GM18858 (cell line): ENCODE measurements at regions not wholly inside any gene's neighbourhood (a gene's known extent, or its start where the extent isn't known, plus 50 kb on each side); places are given as distances from the start of the nearest gene placed in this dataset.
"Not testable (repeated sequence)": the region's sequence is repeated elsewhere in the genome, so short reads cannot be mapped to it uniquely, and the experiment has no call there.

Experiments
- ATAC-seq: cut with Tn5 transposase; IDR thresholded peaks from one replicate; pipeline ENCODE4 v1.9.1; 2021; ENCODE audit not compliant: unreplicated experiment

DNA sequence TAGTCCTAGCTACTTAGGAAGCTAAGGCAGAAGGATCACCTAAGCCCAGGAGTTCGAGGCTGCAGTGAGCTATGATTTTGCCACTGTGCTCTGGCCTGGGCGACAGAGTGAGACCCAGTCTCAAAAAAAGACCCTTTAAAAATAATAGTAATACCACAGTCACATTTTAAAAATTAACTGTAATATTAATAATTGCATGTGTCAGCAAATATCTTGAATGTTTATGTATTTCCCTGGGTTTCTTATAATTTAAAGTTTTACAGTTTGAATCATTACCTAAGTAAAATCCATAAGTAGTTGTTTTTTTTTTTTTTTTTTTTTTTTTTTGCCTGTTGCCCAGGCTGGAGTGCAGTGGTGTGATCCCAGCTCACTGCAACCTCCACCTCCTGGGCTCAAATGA, 69.2 kb downstream of the LYZL2 start:
- no peak for ATAC-seq

DNA sequence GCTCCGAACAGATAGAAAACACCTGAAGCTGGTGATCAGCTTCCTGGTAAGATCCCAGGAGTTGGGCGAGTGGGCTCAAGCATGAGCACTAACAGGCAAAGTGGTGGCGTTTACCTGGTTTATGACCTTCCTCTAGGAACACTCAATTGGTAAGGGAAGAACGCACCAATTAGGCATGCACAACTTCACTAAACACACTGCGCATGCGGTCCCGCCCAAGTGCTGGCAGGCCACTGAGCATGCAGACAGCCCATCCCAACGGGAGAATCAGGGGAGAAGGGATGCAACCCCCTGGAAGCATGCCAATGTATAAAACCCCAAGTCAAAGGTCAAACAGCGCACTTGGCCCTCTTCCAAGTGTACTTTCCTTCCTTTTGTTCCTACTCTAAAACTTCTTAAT, 70.4 kb downstream of the LYZL2 start:
- ATAC-seq, result no peak

DNA sequence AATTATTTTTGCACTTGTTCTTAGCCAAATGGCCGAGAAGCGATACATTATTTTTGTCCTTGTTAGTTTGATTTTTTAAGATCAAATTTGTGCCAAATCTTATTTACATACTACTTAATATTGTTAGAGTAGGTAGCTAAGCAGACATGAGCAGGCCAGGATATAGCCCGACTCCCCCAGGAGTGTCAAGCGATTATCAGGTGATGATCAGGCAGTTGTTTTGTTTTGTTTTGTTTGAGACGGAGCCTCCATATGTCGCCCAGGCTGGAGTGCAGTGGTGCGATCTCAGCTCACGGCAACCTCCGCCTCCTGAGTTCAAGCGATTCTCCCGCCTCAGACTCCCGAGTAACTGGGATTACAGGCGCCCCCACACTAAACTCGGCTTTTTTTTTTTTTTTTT, 71.1 kb downstream of the LYZL2 start:
- ATAC-seq, result no peak

DNA sequence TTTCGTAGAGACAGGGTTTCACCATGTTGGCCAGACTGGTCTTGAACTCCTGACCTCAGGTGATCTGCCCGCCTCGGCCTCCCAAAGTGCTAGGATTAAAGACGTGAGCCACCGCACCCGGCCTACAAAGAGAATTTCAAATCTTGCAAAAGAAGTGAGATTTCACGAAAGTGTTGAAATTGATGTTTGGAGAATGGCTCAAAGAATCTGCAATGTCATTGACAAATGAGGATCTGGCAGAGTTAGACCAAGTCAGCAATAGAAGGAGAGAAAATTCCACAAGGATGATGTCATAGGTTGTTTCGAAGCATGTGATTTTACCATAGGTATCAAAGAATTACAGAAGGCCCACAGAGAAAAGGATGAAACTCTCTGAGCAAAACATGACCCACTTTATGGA, 71.7 kb downstream of the LYZL2 start:
- no peak for ATAC-seq

DNA sequence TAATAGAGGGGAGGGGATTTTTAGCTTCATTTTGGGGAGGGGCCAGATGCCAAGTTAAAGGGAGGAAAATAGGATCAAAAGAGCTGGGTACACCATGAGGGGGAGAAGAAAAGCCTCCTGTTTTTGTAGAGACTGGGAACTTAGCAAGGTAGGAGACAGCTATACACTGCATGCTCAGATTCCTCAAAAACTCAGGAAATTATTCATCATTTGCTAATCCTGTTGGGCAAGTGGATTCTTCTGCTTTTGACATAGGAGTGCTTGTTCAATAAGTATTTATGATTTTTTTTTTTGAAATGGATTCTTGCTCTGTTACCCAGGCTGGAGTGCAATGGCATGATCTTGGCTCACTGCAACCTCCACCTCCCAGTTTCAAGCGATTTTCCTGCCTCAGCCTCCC, 73.4 kb downstream of the LYZL2 start:
- ATAC-seq, result no peak

DNA sequence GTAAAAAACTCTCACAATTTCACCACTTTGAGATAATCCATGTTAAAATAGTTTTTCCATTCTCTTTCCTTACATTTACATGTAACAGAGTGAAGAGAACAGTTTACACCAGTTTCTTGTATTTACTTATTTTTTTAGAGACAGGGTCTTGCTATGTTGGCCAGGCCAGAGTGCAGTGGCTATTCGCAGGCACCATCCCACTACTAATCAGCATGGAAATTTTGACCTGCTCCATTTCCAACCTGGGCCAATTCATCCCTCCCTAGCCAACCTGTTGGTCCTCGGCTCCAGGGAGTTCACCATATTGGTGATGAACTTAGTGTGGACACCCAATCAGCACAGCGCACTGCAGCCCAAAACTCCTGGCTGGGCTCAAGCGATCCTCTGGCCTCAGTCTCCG, 74.1 kb downstream of the LYZL2 start:
- ATAC-seq, result no peak

DNA sequence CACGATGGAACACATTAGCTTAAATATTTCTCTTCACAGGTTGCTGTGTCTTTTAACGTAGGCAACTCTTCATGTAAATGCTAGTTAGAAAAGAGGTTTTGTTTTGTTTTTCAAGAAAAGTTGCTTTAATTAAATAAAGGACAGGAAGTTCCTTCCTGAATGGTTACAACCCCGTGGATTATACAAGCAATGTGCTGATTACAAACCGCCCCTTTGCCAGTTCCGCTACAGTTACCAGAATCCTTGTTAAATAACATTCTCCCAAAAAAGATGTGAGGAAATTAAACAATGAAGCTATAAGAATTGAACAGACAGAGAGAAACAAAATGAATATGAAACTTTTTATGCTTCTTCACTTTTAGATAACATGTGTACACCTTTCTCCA, 75.1 kb downstream of the LYZL2 start:
- ATAC-seq, result no peak

DNA sequence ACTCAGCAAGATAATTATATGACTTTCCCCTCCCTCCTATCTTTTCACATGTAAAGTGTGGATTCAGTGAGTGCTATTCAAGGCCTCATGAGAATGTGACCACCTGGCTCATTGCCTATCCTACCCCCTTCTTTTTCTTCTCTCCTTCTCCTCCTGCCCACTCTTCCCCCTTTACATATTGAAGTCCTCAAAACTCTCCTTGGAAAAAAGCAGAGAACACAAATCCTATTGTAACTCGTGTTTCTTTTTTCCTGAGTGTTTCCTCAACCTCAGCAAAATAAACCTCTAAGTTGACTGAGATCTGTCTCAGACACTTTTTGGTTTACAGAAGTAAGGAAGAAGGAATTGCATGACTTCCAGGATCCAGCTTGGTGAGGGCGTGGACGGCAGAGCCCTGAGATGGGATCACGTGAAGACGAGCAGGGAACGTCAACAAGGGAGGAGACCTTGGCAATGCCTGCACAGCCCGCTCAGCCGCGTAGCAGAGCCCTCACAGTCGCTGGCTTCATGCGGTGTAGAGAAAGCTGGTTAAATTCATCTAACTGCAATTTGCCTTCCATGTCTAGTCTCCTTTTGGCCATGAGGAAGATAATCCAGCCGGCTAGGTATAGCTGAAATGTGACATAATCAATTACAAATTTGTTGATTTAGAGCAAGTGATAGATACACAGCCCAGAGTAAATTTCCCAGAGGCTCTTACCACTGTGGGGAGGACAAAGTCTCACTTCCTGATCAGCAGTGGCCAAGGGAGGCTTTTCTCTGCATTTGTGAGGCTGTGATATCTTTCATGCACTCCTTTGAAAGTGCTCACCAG, 75.7 kb downstream of the LYZL2 start:
- ATAC-seq, result no peak

DNA sequence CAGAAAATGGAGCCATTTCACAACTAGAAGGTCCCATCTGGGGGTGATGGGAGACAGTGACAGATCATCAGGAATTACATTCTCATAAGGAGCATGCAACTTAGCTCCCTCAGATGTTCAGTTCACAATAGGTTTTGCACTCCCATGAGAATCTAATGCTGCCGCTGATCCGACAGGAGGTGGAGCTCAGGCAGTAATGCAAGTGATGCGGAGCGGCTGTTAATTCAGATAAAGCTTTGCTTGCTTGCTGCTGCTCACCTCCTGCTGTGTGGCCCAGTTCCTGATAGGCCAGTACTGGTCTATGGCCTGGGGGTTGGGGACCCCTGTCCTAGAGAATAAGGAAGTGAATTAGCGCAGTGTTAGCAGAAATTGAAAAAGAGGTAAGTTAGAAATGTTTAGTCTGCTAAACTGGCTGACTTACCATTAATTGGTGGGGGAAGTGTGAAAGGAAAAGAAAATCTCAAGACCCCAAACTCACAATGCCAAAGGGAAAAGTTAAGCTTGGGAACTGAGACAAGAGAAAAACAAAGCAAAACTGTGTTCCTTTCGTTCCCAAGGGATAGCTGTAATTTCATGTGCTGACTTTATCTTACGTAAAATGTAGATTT, 76.4 kb downstream of the LYZL2 start:
- no peak for ATAC-seq

DNA sequence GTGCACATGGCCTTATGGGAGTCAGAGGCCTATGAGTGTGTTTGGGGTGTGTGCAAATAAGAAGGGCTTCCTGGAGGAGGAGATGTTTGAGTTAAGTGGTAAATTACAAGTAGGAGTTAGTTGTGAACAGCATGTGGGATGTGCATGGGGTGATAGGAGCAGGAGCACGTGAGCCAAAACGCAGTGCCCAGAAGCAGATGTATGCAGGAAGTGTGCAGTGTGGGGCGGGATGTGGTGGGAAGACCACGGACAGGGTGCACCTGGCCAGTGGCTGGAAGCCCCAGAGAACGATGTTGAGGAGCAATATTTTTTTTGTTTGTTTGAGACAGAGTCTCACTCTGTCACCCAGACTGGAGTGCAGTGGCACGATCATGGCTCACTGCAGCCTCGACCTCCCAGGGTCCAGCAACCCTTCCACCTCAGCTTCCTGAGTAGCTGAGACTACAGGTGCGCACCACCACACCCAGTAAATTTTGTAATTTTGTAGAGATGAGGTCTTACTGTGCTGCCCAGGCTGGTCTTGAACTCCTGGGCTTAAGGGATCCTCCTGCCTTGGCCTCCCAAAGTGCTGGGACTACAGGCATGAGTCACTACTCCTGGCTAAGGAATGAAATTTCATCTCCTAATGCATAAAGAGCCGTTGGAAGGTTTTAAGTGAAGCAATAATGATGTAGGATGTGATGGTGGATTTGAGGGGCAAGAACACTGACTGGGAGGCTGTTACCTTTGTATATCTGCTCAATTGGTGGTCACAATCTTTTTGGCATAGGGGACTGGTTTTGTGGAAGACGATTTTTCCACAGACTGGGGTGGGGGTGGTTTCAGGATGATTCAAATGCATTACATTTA, 78.4 kb downstream of the LYZL2 start:
- ATAC-seq, result no peak

DNA sequence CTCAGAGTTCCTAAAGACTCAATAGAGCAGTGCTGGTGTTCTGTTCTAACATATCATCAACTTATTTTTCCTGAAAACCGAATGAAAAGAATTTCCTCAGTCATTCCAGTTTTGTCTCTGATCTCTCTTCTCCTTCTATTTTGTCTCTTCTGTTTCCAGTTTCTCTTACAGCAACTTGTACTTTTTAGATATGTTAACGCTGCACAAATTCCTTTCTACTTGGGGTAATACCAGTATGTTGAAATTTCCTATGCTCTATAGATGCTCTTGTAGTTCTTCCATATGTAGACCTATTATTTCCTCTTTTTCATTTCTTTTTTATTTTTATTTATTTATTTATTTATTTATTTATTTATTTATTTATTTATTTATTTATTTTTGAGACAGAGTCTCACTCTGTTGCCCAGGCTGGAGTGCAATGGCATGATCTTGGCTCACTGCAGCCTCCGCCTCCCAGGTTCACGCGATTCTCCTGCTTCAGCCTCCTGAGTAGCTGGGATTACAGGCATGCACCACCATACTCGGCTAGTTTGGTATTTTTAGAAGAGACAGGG, 80.3 kb downstream of the LYZL2 start:
- not testable (repeated sequence) for ATAC-seq

DNA sequence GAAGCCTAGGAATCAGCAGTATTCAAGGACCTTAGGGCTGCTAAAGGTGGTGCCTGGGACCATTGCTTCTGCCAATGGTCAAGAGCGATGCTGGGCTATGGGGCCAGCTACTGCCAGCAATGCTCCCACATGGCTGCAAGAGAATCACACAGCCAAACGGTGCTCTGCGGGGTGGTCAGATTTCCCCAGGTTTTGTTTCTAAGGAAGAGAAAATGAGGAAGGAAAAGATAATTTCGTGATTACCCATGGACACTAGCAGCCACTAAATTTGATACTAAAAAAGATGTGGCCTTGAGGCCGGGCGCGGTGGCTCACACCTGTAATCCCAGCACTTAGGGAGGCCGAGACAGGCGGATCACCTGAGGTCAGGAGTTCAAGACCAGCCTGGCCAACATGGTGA, 83.0 kb downstream of the LYZL2 start:
- ATAC-seq, result no peak

DNA sequence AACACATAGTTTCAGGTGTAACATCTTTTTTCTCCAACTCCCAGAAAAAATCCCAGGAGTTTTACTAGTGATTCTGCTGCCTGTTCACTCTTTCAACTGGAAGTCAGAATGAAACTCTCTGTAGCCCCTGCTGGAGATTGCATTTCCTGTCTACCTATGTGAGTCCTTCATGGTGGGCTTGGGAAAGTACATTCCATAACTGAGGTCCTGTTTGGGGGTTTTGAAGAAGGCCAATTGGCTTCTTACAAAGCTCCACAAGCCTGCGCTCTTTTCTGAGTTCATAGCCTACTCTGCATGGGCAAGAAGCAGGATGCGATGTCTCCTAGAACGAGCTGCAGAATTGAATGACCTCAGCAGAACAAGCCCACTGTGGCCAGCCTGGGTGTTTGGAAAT, 86.7 kb downstream of the LYZL2 start:
- no peak for ATAC-seq

DNA sequence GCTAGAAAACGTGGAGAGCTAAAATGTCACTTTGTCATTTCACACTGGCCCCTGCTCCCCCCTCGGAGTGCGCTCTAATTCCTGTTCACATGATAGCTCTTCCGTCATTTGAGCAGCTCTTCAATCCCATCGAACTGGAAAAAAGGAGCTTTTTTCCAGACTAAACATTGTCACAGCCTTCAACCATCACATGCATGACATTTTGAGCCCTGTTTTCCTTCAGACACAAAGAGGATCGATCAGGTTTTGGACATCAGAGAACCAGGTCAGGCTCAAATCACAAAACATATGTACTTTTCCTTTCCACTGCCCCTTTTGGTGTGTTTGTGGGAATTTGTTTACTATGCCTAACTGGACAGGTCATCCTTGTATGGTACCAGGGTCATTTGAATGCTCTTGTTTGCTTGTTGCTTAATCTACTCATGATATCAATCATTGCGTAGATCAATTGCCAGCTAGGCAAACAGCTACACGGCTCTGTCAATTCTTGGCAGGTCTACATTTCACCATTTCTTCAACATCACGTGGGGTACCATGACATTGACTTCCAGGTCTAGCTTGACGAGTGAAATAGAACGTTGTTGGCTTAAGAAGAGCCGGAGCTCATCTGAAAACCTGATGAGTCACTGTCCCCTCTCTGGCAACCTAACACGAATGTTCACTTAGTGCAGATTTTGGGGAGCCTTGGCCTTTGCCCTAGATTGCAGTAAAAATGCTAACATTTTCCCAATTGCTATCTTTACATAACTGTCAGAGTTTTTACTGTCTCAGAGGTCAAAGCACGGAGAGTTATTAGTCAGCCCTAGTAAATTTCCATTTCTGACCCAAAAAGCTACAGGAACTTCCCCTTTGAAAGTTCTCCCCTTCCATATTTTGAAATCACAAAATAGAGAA, 87.3 kb downstream of the LYZL2 start:
- ATAC-seq, result no peak

DNA sequence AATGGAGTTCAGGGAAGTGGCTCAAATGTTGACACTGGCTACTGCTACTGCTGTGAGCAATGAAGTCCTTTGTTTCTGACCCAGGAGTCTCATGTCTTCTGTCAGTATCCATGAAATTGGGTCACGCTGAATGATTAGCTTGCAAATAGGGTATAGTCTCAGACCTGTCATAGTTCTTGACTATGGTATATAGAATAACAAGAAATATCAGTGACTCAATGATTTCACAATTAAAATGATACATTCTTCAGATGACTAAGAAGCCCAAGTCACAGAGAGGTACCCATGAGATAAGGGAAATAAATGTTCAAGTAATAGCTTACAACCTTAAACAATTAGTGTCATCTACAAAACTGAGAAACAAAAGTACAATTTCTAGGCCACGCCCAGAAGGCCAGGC, 89.3 kb downstream of the LYZL2 start:
- ATAC-seq, result no peak

DNA sequence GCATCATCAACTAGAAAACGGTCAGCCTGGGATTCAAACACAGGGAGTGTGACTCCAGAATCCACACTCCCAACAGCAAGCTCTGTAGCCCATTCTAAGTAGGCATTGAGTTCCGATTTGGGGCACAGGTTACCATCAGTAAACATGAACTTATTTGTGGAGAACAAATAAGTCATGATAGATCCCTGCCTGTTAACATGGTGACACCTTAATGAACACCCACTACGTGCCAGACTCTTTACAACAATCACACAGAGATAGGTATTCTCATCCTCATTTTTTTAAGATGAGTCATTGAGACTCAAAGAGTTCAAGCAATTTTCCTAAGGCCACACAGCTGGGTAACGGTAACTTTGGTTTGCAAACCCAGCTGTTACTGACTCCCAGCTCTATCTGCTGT, 91.5 kb downstream of the LYZL2 start:
- no peak for ATAC-seq

DNA sequence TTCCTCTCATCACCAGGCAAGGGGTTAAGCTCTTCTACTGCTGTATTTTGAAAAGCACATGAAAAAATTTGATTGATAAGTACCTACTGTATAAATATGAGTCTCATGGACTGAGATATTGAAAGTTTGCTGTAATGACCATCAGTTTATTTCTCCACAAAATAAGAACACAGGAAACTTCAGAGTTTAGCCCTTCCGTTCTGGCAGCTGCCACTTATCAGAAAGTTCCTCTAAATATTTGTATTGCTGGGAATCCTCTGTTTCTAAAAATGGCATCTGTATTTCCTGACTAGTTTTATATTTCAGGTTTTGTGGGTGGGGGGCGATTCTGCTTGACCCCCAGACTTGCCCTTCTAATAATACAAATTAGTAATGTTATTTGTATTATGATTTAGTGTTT, 92.0 kb downstream of the LYZL2 start:
- no peak for ATAC-seq

DNA sequence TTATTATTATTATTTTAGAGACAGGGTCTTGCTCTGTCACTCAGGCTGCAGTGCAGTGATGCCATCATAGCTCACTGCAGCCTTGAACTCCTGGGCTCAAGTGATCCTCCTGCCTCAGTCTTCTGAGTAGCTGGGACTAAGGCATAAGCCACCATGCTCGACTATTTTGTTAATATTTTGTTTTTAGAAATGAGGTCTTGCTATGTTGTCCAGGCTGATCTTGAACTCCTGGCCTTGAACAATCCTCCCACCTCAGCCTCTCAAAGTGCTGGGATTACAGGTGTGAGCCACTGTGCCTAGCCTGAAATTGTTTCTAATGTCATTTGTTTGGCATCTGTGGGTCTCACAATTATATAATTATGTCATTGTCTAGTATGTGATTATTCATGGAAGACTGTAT, 92.4 kb downstream of the LYZL2 start:
- not testable (repeated sequence) for ATAC-seq

DNA sequence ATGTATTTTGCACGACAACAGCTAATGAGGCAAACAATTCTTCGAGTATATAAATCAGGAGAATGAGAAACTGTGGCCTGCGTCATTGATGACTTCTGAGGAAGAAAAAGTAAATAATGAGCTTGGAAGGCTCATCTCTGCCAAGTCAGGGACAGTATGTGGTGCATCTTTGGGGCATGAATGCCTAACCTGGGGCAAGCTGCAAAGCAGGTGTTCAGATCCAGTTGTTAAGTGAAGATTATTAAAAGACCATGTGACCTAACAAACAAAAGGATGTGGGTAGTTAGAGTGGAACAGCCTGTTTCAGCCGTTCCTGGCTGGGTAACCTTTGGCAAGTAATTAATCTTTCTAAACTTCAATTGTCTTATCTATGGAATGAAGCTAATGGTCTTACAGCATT, 93.0 kb downstream of the LYZL2 start:
- ATAC-seq, result no peak

DNA sequence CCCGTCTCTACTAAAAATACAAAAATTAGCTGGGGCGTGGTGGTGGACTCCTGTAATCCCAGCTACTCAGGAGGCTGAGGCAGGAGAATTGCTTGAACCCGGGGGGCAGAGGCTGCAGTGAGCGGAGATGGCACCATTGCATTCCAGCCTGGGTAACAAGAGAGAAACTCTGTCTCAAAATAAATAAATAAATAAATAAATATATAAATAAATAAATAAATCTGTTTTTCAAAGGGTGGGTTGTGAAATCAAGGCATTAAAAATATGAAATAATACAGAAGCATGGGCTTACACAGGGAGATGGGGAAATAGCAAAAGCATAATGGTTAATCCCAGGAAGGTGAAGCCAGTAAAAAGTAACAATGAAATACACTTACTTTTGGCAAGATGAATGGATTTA, 93.9 kb downstream of the LYZL2 start:
- ATAC-seq, result no peak
